Osteoblast (primary cell): ENCODE measurements at regions not wholly inside any gene's neighbourhood (a gene's known extent, or its start where the extent isn't known, plus 50 kb on each side); places are given as distances from the start of the nearest gene placed in this dataset.
A peak's percentile ranks its signal among the peaks of the same experiment; 100 is the strongest.

Experiments
- DNase-seq: peaks from one replicate; pipeline ENCODE4 v3.0.0; 2011; ENCODE audit warnings: low spot score, mixed read lengths; ENCODE audit not compliant: insufficient read length; ENCODE audit errors: missing footprints
- H2AFZ ChIP-seq: 2 replicates; pipeline ENCODE4 v1.6.0; 2011; ENCODE audit warnings: mild to moderate bottlenecking, low read length
- H3K27ac ChIP-seq: 2 replicates; pipeline ENCODE4 v1.5.1; 2011; ENCODE audit warnings: mild to moderate bottlenecking, low read depth, low read length, moderate library complexity
- H3K27me3 ChIP-seq: 2 replicates; pipeline ENCODE4 v1.6.0; 2012; ENCODE audit warnings: mild to moderate bottlenecking, control low read depth, inconsistent platforms, low read length, moderate library complexity; ENCODE audit not compliant: insufficient read depth
- H3K36me3 ChIP-seq: 2 replicates; pipeline ENCODE4 v1.5.1; 2011; ENCODE audit warnings: mild to moderate bottlenecking, low read length, control low read depth, moderate library complexity; ENCODE audit not compliant: insufficient read depth
- H3K4me1 ChIP-seq: 2 replicates; pipeline ENCODE4 v1.5.1; 2011; ENCODE audit warnings: mild to moderate bottlenecking, low read length, control low read depth, moderate library complexity; ENCODE audit not compliant: insufficient read depth
- H3K4me2 ChIP-seq: 2 replicates; pipeline ENCODE4 v1.6.0; 2011; ENCODE audit warnings: mild to moderate bottlenecking, low read length; ENCODE audit not compliant: insufficient read depth
- H3K4me3 ChIP-seq: fragments of 200-600 bp; sonication (generic); 3 replicates; pipeline ENCODE4 v1.5.1; 2012; ENCODE audit warnings: mild to moderate bottlenecking, low read length, inconsistent platforms; ENCODE audit not compliant: insufficient read depth
- H3K79me2 ChIP-seq: 2 replicates; pipeline ENCODE4 v1.6.0; 2012; ENCODE audit warnings: mild to moderate bottlenecking, low read length, control low read depth, inconsistent platforms; ENCODE audit not compliant: insufficient read depth
- H3K9me3 ChIP-seq: 2 replicates; pipeline ENCODE4 v1.5.1; 2011; ENCODE audit warnings: low read depth, low read length, control low read depth
- H4K20me1 ChIP-seq: 2 replicates; pipeline ENCODE4 v1.6.0; 2012; ENCODE audit warnings: mild to moderate bottlenecking, low read length, control low read depth; ENCODE audit not compliant: insufficient read depth
- CTCF ChIP-seq: IDR thresholded peaks from 2 replicates; pipeline ENCODE4 v1.5.1; 2011; ENCODE audit warnings: mild to moderate bottlenecking, low read depth, low read length, moderate library complexity; ENCODE audit errors: extremely low read depth

GRCh38 chr13:72469906-72470305 lies 257.5 kb downstream of the MZT1 start:
- H3K4me3 ChIP-seq, result no peak overlapping the region
- no peak for TF ChIP-seq CTCF
- H3K4me1 ChIP-seq, result no peaks in the 10 kb centered on the region
- no peaks in the 10 kb centered on the region for H3K9me3 ChIP-seq
- H3K79me2 ChIP-seq, result no peaks in the 10 kb centered on the region
- H3K4me2 ChIP-seq, result no peak overlapping the region
- DNase-seq, result no peak
- H3K27me3 ChIP-seq, result no peaks in the 10 kb centered on the region
- no peak overlapping the region for H2AFZ ChIP-seq
- H3K27ac ChIP-seq, result no peak overlapping the region
- H3K36me3 ChIP-seq, result no peaks in the 10 kb centered on the region
- no peaks in the 10 kb centered on the region for H4K20me1 ChIP-seq

GRCh38 chr13:72463561-72463960 lies 263.9 kb downstream of the MZT1 start:
- no peak overlapping the region for H3K4me3 ChIP-seq
- H2AFZ ChIP-seq, result peak overlapping the region; percentile 53
- no peaks in the 10 kb centered on the region for H3K36me3 ChIP-seq
- no peaks in the 10 kb centered on the region for H3K4me1 ChIP-seq
- no peak for TF ChIP-seq CTCF
- H3K27ac ChIP-seq, result no peak overlapping the region
- no peaks in the 10 kb centered on the region for H4K20me1 ChIP-seq
- H3K9me3 ChIP-seq, result no peaks in the 10 kb centered on the region
- no peaks in the 10 kb centered on the region for H3K27me3 ChIP-seq
- DNase-seq, result no peak
- H3K4me2 ChIP-seq, result peak overlapping the region; percentile 35
- H3K79me2 ChIP-seq, result no peaks in the 10 kb centered on the region

GRCh38 chr13:72462726-72463125 lies 264.7 kb downstream of the MZT1 start:
- Histone ChIP-seq H3K27me3 (no peaks in the 10 kb centered on the region), H3K4me3 (no peak overlapping the region), H3K9me3 (no peaks in the 10 kb centered on the region), H3K4me1 (no peaks in the 10 kb centered on the region), H3K4me2 (no peak overlapping the region), H3K79me2 (no peaks in the 10 kb centered on the region), H4K20me1 (no peaks in the 10 kb centered on the region), H3K36me3 (no peaks in the 10 kb centered on the region), H3K27ac (no peak overlapping the region), H2AFZ (no peak overlapping the region)
- DNase-seq, result no peak
- TF ChIP-seq CTCF, result no peak

GRCh38 chr13:72462166-72462565 lies 265.3 kb downstream of the MZT1 start:
- no peak overlapping the region for H3K27ac ChIP-seq
- H3K27me3 ChIP-seq, result no peaks in the 10 kb centered on the region
- H3K4me3 ChIP-seq, result no peak overlapping the region
- H4K20me1 ChIP-seq, result no peaks in the 10 kb centered on the region
- H3K4me1 ChIP-seq, result no peaks in the 10 kb centered on the region
- no peaks in the 10 kb centered on the region for H3K79me2 ChIP-seq
- H3K9me3 ChIP-seq, result no peaks in the 10 kb centered on the region
- TF ChIP-seq CTCF, result no peak
- H3K36me3 ChIP-seq, result no peaks in the 10 kb centered on the region
- H2AFZ ChIP-seq, result no peak overlapping the region
- no peak overlapping the region for H3K4me2 ChIP-seq
- no peak for DNase-seq
